Adrenal gland (tissue), 5 donors: ENCODE measurements at regions not wholly inside any gene's neighbourhood (a gene's known extent, or its start where the extent isn't known, plus 50 kb on each side); places are given as distances from the start of the nearest gene placed in this dataset.

Experiments used
- CTCF ChIP-seq, 6 experiments: fragments of 450-650 bp in 4 of 6; fragments of 200-600 bp in 2 of 6; sonication (generic) in 1 of 6; IDR thresholded peaks; 1 replicate in 5 of 6; 2 replicates in 1 of 6; pipeline versions ENCODE4 v1.5.1 to v1.8.0; 2016 to 2021; ENCODE audit warnings: antibody characterized with exemption in 6 of 6, mild to moderate bottlenecking in 2 of 6, moderate library complexity in 1 of 6
- POLR2A ChIP-seq, 2 donors: fragments of 450-650 bp; IDR thresholded peaks; one replicate each; pipeline ENCODE4 v1.6.1; 2017; ENCODE audit warnings: antibody characterized with exemption in 2 of 2, mild to moderate bottlenecking in 2 of 2, moderate library complexity in 1 of 2
- donor health status: DM: no; HTN: no; CAD: no.

- TF ChIP-seq CTCF (IDR thresholded peaks at IDR 0.05) (no peak), POLR2A (IDR thresholded peaks at IDR 0.05) (no peak)
Measured at GRCh38 chr12:20125276-20125798, 243.0 kb upstream of the PDE3A start.
